T47D (cell line): ENCODE measurements at regions not wholly inside any gene's neighbourhood (a gene's known extent, or its start where the extent isn't known, plus 50 kb on each side); places are given as distances from the start of the nearest gene placed in this dataset.
A peak's percentile ranks its signal among the peaks of the same experiment; 100 is the strongest.
"Not testable (repeated sequence)": the region's sequence is repeated elsewhere in the genome, so short reads cannot be mapped to it uniquely, and the experiment has no call there.

Experiments
- DNase-seq, 2 experiments: peaks; one replicate each; pipeline versions ENCODE4 v3.0.0 to v3.0.0-alpha.2; 2011 to 2012; ENCODE audit warnings: low read depth in 1 of 2, low spot score in 1 of 2
- JUND ChIP-seq: IDR thresholded peaks from 2 replicates; pipeline ENCODE4 v1.6.1; 2012; ENCODE audit warnings: low read depth
- in situ Hi-C: cut with HindIII; loops from 2 replicates; pipeline ENCODE4 v1.10.0; 2016; ENCODE audit warnings: low sequenced_read_pairs, low pct_unique_long_range_greater_than_20kb

DNA sequence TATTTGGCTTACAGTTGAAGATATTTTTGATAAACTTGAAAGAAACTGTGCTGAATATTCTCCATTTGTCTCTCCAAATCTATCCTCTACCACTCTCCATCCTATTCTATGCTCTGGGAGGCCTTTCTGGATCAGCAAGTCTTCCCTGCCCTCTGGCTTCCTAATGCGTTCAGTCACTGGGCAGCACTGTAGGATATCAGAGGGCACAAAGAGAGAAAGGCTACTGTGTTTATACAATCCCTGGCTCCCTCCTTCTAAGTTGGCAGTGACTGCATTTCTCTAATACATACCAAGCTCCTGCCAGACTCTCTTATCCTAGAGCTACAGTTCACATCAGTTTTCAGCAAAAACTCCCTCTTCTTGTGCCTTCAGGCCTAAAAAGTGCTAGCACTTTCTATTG lies 102.1 kb upstream of the FHIT start:
- no peak for TF ChIP-seq JUND
- in situ Hi-C loops: no loop called here
- DNase-seq: no peak

DNA sequence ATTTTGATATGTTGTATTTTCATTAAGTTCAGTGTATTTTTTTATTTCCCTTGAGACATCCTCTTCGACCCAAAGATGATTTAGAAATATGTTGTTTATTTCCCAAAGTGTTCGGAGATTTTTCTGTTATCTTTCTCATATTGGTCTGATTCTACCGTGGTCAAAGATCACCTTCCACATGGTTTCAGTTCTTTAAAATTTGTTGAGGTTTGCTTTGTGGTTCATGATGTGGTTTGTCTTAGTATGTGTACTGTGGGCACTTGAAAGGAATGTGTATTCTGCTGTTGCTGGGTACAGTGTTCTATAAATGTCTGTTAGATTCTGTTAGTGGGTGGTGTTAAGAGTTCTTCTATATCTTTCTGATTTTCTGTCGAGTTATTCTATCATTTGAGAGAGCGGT lies 103.4 kb upstream of the FHIT start:
- no peak for DNase-seq
- TF ChIP-seq JUND: no peak
- in situ Hi-C loops: no loop called here

DNA sequence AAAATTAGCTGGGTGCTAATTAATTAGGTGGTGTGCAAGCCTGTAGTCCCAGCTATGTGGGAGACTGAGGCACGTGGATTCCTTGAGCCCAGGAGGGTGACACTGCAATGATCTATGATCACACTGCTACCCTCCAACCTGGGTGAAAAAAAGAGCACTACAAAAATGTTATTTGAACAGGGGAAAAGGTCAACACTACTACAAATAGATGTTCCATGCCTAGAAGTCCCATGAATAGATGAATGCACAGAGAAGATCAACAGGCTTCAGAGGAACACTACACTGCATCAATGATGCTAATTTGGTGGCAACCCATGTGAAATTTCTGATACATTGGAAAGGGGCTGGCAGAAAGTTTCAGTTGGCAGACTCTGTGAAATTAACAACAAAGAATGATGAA lies 105.4 kb upstream of the FHIT start:
- no peak for TF ChIP-seq JUND
- in situ Hi-C loops: no loop called here
- DNase-seq: no peak

DNA sequence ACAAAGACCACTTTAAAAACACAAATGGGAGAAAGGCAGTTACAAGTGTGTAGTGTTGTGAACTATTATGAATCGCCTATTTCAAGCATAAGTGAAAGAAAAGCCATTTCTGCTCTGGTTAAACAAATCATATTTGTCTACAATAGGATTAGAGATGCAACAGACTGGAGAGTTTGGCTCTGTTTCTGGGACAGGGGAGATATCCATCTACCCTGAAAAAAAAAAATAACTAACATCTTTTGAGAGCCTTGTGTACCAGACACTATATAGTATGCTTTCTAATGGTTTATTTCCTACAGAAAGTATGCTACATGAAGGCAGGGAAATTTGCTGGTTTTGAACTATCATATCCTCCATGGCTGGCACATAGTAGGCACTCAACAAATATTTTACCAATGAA lies 106.7 kb upstream of the FHIT start:
- DNase-seq: no peak
- in situ Hi-C loops: no loop called here
- TF ChIP-seq JUND: no peak

DNA sequence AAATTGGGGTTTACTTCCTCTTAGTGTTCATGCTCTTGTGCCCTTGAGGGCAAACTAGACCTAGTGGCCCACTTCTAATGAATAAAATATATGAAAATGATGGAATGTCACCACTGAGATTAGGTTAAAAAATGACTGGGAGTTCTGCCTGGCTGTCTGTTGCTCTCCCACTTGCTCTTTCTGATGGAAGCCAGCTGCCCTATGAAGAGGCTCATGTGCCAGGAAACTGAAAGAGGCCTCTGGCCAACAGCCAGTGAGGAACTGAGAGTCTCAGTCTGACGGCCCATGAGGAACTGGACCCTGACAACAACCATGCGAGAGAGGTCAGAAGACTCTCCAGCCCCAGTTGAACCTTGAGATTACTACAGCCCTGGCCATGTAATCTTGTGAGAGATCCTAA lies 107.1 kb upstream of the FHIT start:
- no peak for DNase-seq
- no peak for TF ChIP-seq JUND
- in situ Hi-C loops: no loop called here

GRCh38 chr3:61360297-61360965 lies 109.2 kb upstream of the FHIT start:
- in situ Hi-C loops: no loop called here
- no peak for DNase-seq
- TF ChIP-seq JUND: no peak

GRCh38 chr3:61369678-61370077 lies 118.4 kb upstream of the FHIT start:
- DNase-seq: no peak
- in situ Hi-C loops: no loop called here
- no peak for TF ChIP-seq JUND

DNA sequence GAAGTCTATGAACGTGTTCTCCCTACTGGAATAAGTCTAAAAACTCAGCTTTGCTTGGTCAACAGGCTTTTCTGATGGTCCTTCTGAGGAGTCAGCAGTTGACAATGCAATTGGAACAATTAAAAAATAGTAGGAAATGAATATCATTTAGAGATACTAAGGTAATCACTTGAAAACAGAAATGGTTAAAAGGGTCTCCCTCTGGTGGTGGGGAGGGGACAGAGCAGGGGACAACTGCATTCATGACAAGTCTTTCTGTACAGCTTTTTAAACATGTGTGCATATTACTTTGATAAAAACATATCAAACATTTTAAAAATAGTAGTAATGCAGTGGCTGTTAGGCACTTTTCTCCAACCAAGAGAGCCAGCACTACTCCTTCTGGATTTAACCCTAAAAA lies 119.9 kb upstream of the FHIT start:
- DNase-seq: no peak
- in situ Hi-C loops: no loop called here
- no peak for TF ChIP-seq JUND

- no peak for TF ChIP-seq JUND
- in situ Hi-C loops: no loop called here
- DNase-seq: no peak
These were observed 121.5 kb upstream of the FHIT start for GRCh38 chr3:61372723-61373122.

DNA sequence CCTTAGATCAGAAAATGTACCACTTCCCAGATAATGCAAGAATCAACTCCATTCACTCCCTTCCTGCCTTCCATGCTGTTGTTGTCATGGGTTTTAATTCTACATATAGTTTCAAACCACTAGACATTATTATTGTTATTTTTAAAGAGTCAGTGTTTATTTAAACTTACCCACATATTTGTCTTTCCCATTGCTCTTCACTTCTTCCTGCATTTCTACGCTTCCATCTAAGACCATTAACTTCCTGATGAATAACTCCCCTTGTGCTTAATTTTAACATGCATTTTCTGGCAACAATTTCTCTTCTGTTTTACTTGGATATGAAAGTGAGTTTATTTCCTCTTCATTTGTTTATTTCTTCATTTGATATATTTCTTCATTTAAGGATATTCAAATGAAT lies 127.1 kb upstream of the FHIT start:
- in situ Hi-C loops: no loop called here
- no peak for TF ChIP-seq JUND
- no peak for DNase-seq

- peak; percentile 14 to 56 for DNase-seq
- in situ Hi-C loops: no loop called here
- TF ChIP-seq JUND: no peak
These were observed 130.6 kb upstream of the FHIT start for GRCh38 chr3:61381745-61382392.

GRCh38 chr3:61387817-61388216 lies 136.6 kb upstream of the FHIT start:
- TF ChIP-seq JUND: no peak
- in situ Hi-C loops: no loop called here
- DNase-seq: no peak

- in situ Hi-C loops, DNase-seq: not testable (repeated sequence)
These were observed 142.3 kb upstream of the FHIT start for GRCh38 chr3:61393480-61393947.

DNA sequence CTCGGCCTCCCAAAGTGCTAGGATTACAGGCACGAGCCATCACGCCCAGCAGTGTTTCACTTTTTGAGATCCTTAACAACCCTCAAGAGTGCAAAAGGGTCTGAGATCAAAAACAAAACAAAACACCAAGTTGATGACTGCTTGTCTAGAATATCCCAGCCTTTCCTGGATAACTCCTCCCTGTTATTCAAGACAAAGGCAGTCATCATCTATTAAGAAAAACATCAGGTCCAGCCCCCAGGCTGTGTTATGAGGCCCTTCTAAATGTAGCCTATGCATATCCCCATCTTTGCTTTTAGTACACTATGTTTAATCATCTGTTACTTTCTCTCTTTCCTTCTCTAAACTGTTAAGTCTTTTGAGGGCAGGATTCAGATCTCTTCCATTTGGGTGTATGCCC lies 150.1 kb upstream of the FHIT start:
- in situ Hi-C loops: no loop called here
- TF ChIP-seq JUND: no peak
- no peak for DNase-seq
